Mammary epithelial cell (primary cell): ENCODE measurements at regions not wholly inside any gene's neighbourhood (a gene's known extent, or its start where the extent isn't known, plus 50 kb on each side); places are given as distances from the start of the nearest gene placed in this dataset.

Experiments used
- CTCF ChIP-seq, 2 donors: IDR thresholded peaks in 1 of 2; conservative IDR thresholded peaks in 1 of 2; 2 replicates each; pipeline ENCODE4 v1.5.1; 2011 to 2012; ENCODE audit warnings: inconsistent platforms in 2 of 2, low read length in 2 of 2, mild to moderate bottlenecking in 2 of 2, control low read depth in 1 of 2, low read depth in 1 of 2; ENCODE audit not compliant: insufficient read depth in 1 of 2; ENCODE audit errors: extremely low read depth in 1 of 2
- EZH2 ChIP-seq: IDR thresholded peaks from 2 replicates; pipeline ENCODE4 v1.6.1; 2012; ENCODE audit warnings: low read length, inconsistent platforms, borderline replicate concordance

GRCh38 chr1:60797351-60797750, 285.0 kb upstream of the NFIA start:
- TF ChIP-seq EZH2 (no peak), CTCF (conservative IDR thresholded peaks at IDR 0.05 in 1 of 2, IDR thresholded peaks at IDR 0.05 in 1 of 2; ENCODE audit: extremely low read depth in 1 of 2, insufficient read depth in 1 of 2, low read depth in 1 of 2, low read length in 2 of 2) (no peak)
